ENCODE measurements at regions not wholly inside any gene's neighbourhood (a gene's known extent, or its start where the extent isn't known, plus 50 kb on each side); places are given as distances from the start of the nearest gene placed in this dataset.

DNA sequence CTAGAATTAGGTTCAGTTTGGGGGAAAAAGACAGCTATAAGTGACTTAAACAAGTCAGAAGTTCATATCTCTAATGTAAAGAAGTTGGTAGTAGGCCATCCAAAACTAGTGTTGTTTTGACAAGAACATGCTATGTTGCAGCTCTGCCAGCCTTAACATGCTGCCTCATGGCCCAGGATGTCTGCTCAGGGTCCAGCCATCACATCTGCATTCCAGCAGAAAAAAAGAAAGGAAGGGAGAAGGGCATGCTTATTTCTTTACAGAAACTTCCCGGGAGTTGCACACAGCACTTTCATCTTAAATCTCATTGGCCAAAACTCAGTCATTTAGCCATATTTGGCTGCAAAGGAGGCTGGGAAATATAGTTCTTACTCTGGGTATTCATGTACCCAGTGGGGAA is 400.4 kb upstream of the PODXL start:
- TF ChIP-seq, protein P1, sequence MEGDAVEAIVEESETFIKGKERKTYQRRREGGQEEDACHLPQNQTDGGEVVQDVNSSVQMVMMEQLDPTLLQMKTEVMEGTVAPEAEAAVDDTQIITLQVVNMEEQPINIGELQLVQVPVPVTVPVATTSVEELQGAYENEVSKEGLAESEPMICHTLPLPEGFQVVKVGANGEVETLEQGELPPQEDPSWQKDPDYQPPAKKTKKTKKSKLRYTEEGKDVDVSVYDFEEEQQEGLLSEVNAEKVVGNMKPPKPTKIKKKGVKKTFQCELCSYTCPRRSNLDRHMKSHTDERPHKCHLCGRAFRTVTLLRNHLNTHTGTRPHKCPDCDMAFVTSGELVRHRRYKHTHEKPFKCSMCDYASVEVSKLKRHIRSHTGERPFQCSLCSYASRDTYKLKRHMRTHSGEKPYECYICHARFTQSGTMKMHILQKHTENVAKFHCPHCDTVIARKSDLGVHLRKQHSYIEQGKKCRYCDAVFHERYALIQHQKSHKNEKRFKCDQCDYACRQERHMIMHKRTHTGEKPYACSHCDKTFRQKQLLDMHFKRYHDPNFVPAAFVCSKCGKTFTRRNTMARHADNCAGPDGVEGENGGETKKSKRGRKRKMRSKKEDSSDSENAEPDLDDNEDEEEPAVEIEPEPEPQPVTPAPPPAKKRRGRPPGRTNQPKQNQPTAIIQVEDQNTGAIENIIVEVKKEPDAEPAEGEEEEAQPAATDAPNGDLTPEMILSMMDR (IDR thresholded peaks at IDR 0.05; ENCODE audit: extremely low read depth, low read depth, low read length), result no peak
- no peak for DNase-seq (ENCODE audit: insufficient read length, low spot score, missing footprints)
- Histone ChIP-seq H3K27ac (ENCODE audit: low read depth, low read length) (no peak overlapping the region), H3K27me3 (ENCODE audit: insufficient read depth, low read length) (peaks cover 24% of the 10 kb centered on the region), H3K4me1 (ENCODE audit: insufficient read depth, low read length) (no peaks in the 10 kb centered on the region), H3K4me2 (ENCODE audit: insufficient read depth, low read length) (no peak overlapping the region), H3K36me3 (ENCODE audit: insufficient read depth, low read length) (no peaks in the 10 kb centered on the region), H2AFZ (ENCODE audit: low read length) (no peak overlapping the region), H4K20me1 (ENCODE audit: insufficient read depth, low read length) (no peaks in the 10 kb centered on the region), H3K79me2 (ENCODE audit: insufficient read depth, low read length) (no peaks in the 10 kb centered on the region), H3K9me3 (ENCODE audit: low read depth, low read length) (no peaks in the 10 kb centered on the region), H3K4me3 (ENCODE audit: insufficient read depth, low read length) (no peak overlapping the region)

DNA sequence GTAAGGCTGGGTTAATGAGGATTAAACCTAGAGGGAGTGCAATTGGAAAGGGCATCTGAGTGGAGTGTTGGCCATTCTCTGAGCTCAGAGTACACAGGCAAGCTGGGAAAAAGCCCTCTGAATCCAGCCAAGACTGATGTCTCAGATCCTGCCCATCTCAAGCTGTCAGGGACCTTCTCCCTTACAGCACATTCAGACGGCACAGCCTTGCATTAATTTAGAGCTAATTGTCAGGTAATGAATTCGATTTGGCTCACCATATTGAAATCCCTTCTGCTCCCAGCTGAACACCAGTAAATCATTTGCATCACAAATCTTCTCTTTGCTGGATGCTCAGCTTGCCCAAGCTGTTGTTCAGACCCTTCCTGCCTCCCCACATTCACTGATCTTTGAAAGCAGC is 399.3 kb upstream of the PODXL start:
- Histone ChIP-seq H3K4me2 (ENCODE audit: insufficient read depth, low read length) (no peak overlapping the region), H3K79me2 (ENCODE audit: insufficient read depth, low read length) (no peaks in the 10 kb centered on the region), H3K4me3 (ENCODE audit: insufficient read depth, low read length) (no peak overlapping the region), H3K36me3 (ENCODE audit: insufficient read depth, low read length) (no peaks in the 10 kb centered on the region), H3K9me3 (ENCODE audit: low read depth, low read length) (no peaks in the 10 kb centered on the region), H3K27me3 (ENCODE audit: insufficient read depth, low read length) (peaks cover 20% of the 10 kb centered on the region), H4K20me1 (ENCODE audit: insufficient read depth, low read length) (no peaks in the 10 kb centered on the region), H2AFZ (ENCODE audit: low read length) (no peak overlapping the region), H3K4me1 (ENCODE audit: insufficient read depth, low read length) (no peaks in the 10 kb centered on the region), H3K27ac (ENCODE audit: low read depth, low read length) (no peak overlapping the region)
- DNase-seq (ENCODE audit: insufficient read length, low spot score, missing footprints), result no peak
- TF ChIP-seq, protein P1 (IDR thresholded peaks at IDR 0.05; ENCODE audit: extremely low read depth, low read depth, low read length), result no peak

DNA sequence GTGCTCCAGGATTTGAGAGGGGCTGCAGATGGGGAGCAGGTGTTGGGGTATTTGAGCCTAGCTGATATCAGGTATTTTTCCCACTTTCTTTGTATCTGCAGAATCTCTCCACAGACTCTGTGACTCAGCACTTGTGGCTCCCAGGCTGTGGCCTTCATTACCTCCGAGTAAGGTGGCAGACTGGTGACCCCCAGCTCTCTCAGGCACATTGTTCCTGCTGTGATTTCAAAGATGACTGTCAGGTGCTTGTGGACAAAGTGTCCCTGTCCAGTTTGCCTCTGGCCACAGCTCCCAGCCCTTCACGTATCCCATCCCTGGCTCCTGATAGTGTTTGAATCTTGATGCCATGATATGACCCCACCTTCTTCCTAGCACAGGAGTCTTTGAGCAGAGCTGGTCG is 396.8 kb upstream of the PODXL start:
- Histone ChIP-seq H3K27ac (ENCODE audit: low read depth, low read length) (no peak overlapping the region), H3K36me3 (ENCODE audit: insufficient read depth, low read length) (no peaks in the 10 kb centered on the region), H3K27me3 (ENCODE audit: insufficient read depth, low read length) (peaks cover 10% of the 10 kb centered on the region), H3K4me2 (ENCODE audit: insufficient read depth, low read length) (no peak overlapping the region), H3K9me3 (ENCODE audit: low read depth, low read length) (no peaks in the 10 kb centered on the region), H3K4me3 (ENCODE audit: insufficient read depth, low read length) (no peak overlapping the region), H4K20me1 (ENCODE audit: insufficient read depth, low read length) (no peaks in the 10 kb centered on the region), H3K79me2 (ENCODE audit: insufficient read depth, low read length) (no peaks in the 10 kb centered on the region), H2AFZ (ENCODE audit: low read length) (no peak overlapping the region), H3K4me1 (ENCODE audit: insufficient read depth, low read length) (no peaks in the 10 kb centered on the region)
- DNase-seq (ENCODE audit: insufficient read length, low spot score, missing footprints), result no peak
- TF ChIP-seq, protein P1 (IDR thresholded peaks at IDR 0.05; ENCODE audit: extremely low read depth, low read depth, low read length), result no peak

DNA sequence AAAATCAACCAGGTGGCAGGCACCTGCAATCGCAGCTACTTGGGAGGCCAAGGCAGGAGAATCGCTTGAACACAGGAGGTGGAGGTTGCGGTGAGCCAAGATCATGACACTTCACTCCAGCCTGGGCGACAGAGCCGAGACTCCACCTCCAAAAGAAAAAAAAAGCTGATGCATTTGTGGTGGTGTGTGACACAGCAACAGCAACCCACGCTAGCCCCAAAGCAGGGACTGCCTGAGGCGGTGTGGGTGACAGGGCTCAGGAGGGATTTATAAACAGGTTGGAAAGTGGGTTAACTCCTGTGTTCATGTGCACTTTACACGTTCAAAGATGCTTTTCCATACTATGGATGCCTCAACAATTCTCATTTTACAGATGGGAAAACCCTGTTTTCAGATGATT is 395.9 kb upstream of the PODXL start:
- no peaks in the 10 kb centered on the region for H3K79me2 ChIP-seq (ENCODE audit: insufficient read depth, low read length)
- H2AFZ ChIP-seq (ENCODE audit: low read length), result no peak overlapping the region
- no peaks in the 10 kb centered on the region for H3K9me3 ChIP-seq (ENCODE audit: low read depth, low read length)
- no peak overlapping the region for H3K4me3 ChIP-seq (ENCODE audit: insufficient read depth, low read length)
- TF ChIP-seq, protein P1 (IDR thresholded peaks at IDR 0.05; ENCODE audit: extremely low read depth, low read depth, low read length), result no peak
- no peak overlapping the region for H3K27ac ChIP-seq (ENCODE audit: low read depth, low read length)
- H4K20me1 ChIP-seq (ENCODE audit: insufficient read depth, low read length), result no peaks in the 10 kb centered on the region
- no peak for DNase-seq (ENCODE audit: insufficient read length, low spot score, missing footprints)
- no peak overlapping the region for H3K4me2 ChIP-seq (ENCODE audit: insufficient read depth, low read length)
- no peaks in the 10 kb centered on the region for H3K4me1 ChIP-seq (ENCODE audit: insufficient read depth, low read length)
- H3K27me3 ChIP-seq (ENCODE audit: insufficient read depth, low read length), result peaks cover 10% of the 10 kb centered on the region
- no peaks in the 10 kb centered on the region for H3K36me3 ChIP-seq (ENCODE audit: insufficient read depth, low read length)

All from osteoblast (primary cell).